ENCODE measurements at regions not wholly inside any gene's neighbourhood (a gene's known extent, or its start where the extent isn't known, plus 50 kb on each side); places are given as distances from the start of the nearest gene placed in this dataset.

- Histone ChIP-seq H3K36me3 (no peaks in the 10 kb centered on the region), H3K9me3 (no peaks in the 10 kb centered on the region), H3K27me3 (replicated peaks; ENCODE audit: insufficient read depth) (no peaks in the 10 kb centered on the region), H3K27ac (no peak overlapping the region), H3K4me3 (no peak overlapping the region), H3K4me1 (replicated peaks) (no peaks in the 10 kb centered on the region)
- TF ChIP-seq, protein P1, sequence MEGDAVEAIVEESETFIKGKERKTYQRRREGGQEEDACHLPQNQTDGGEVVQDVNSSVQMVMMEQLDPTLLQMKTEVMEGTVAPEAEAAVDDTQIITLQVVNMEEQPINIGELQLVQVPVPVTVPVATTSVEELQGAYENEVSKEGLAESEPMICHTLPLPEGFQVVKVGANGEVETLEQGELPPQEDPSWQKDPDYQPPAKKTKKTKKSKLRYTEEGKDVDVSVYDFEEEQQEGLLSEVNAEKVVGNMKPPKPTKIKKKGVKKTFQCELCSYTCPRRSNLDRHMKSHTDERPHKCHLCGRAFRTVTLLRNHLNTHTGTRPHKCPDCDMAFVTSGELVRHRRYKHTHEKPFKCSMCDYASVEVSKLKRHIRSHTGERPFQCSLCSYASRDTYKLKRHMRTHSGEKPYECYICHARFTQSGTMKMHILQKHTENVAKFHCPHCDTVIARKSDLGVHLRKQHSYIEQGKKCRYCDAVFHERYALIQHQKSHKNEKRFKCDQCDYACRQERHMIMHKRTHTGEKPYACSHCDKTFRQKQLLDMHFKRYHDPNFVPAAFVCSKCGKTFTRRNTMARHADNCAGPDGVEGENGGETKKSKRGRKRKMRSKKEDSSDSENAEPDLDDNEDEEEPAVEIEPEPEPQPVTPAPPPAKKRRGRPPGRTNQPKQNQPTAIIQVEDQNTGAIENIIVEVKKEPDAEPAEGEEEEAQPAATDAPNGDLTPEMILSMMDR (IDR thresholded peaks at IDR 0.05): no peak
- TF ChIP-seq POLR2AphosphoS5 (IDR thresholded peaks at IDR 0.05) (no peak), POLR2A (IDR thresholded peaks at IDR 0.05) (no peak)
- no peak for DNase-seq (ENCODE audit: low spot score)
- intact Hi-C loops (cut with DNase I): no loop called here
- 88% methylated on average over 2 of the region's 2 CpGs for WGBS
Measured at GRCh38 chr2:23146011-23146410, 239.0 kb upstream of the KLHL29 start.

DNA sequence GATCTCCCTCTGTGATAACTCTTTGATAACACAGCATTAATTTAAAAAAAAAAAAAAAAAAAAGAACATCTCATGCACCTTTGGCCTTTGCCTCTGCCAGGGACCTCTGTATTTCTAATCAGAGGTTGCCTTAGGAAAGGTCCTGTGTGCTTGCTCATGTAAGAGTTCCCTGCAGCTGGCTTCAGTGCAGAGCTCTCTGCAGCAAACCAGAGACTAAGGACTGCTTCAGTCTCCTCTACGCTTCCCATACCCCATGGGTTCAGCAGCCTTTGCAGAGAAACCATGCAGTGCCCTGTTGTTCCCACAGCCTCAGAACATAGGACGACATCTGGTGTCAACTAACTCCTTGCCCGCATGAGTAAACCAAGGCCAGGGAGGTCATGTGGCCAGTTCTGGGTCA lies 236.6 kb upstream of the KLHL29 start:
- 91% methylated on average over 3 of the region's 3 CpGs for WGBS
- H3K27me3 ChIP-seq (replicated peaks; ENCODE audit: insufficient read depth): no peaks in the 10 kb centered on the region
- H3K9me3 ChIP-seq: no peaks in the 10 kb centered on the region
- intact Hi-C loops (cut with DNase I): no loop called here
- H3K4me3 ChIP-seq: no peak overlapping the region
- no peak for TF ChIP-seq POLR2AphosphoS5 (IDR thresholded peaks at IDR 0.05)
- no peak for TF ChIP-seq POLR2A (IDR thresholded peaks at IDR 0.05)
- TF ChIP-seq, protein P1 (IDR thresholded peaks at IDR 0.05): no peak
- no peaks in the 10 kb centered on the region for H3K4me1 ChIP-seq (replicated peaks)
- H3K27ac ChIP-seq: no peak overlapping the region
- DNase-seq (ENCODE audit: low spot score): no peak
- H3K36me3 ChIP-seq: no peaks in the 10 kb centered on the region

GRCh38 chr2:23149777-23150176 lies 235.2 kb upstream of the KLHL29 start:
- DNase-seq (ENCODE audit: low spot score): no peak
- Histone ChIP-seq H3K27me3 (replicated peaks; ENCODE audit: insufficient read depth) (no peaks in the 10 kb centered on the region), H3K27ac (no peak overlapping the region), H3K4me3 (no peak overlapping the region), H3K9me3 (no peaks in the 10 kb centered on the region), H3K4me1 (replicated peaks) (no peaks in the 10 kb centered on the region), H3K36me3 (no peaks in the 10 kb centered on the region)
- TF ChIP-seq POLR2AphosphoS5 (IDR thresholded peaks at IDR 0.05) (no peak), POLR2A (IDR thresholded peaks at IDR 0.05) (no peak)
- TF ChIP-seq, protein P1 (IDR thresholded peaks at IDR 0.05): no peak
- WGBS: 68% methylated on average over 2 of the region's 2 CpGs
- intact Hi-C loops (cut with DNase I): no loop called here

DNA sequence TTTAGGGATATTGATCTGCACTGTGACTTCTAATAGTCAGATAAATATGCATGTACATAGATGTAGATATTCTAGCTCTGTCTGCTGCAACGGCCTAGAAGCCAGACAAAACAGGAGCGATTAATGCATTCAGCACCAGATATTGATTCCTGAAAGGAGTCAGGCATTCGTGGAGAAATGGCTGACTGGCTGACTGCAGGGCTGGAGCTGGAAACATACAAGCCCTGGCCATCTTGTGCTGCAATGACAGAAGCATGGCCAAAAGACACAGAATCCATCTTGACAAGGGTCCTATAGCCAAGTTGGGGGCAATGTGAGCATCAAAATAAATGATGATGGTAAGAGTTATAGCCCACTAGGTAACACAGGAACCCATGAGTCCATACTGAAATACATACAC lies 231.5 kb upstream of the KLHL29 start:
- no peak overlapping the region for H3K4me3 ChIP-seq
- H3K4me1 ChIP-seq (replicated peaks): no peaks in the 10 kb centered on the region
- H3K9me3 ChIP-seq: no peaks in the 10 kb centered on the region
- no peak for TF ChIP-seq POLR2AphosphoS5 (IDR thresholded peaks at IDR 0.05)
- no peak for TF ChIP-seq POLR2A (IDR thresholded peaks at IDR 0.05)
- TF ChIP-seq, protein P1 (IDR thresholded peaks at IDR 0.05): no peak
- H3K27ac ChIP-seq: no peak overlapping the region
- H3K36me3 ChIP-seq: no peaks in the 10 kb centered on the region
- no peaks in the 10 kb centered on the region for H3K27me3 ChIP-seq (replicated peaks; ENCODE audit: insufficient read depth)
- DNase-seq (ENCODE audit: low spot score): no peak
- intact Hi-C loops (cut with DNase I): no loop called here
- WGBS: 91% methylated on average over 3 of the region's 3 CpGs

GRCh38 chr2:23155022-23155421 lies 230.0 kb upstream of the KLHL29 start:
- no peaks in the 10 kb centered on the region for H3K9me3 ChIP-seq
- no peak for DNase-seq (ENCODE audit: low spot score)
- H3K27ac ChIP-seq: no peak overlapping the region
- H3K4me1 ChIP-seq (replicated peaks): no peaks in the 10 kb centered on the region
- TF ChIP-seq, protein P1 (IDR thresholded peaks at IDR 0.05): no peak
- TF ChIP-seq POLR2A (IDR thresholded peaks at IDR 0.05): no peak
- intact Hi-C loops (cut with DNase I): no loop called here
- WGBS: 67% methylated on average over 4 of the region's 4 CpGs
- H3K4me3 ChIP-seq: no peak overlapping the region
- no peaks in the 10 kb centered on the region for H3K36me3 ChIP-seq
- H3K27me3 ChIP-seq (replicated peaks; ENCODE audit: insufficient read depth): no peaks in the 10 kb centered on the region
